ENCODE measurements at regions not wholly inside any gene's neighbourhood (a gene's known extent, or its start where the extent isn't known, plus 50 kb on each side); places are given as distances from the start of the nearest gene placed in this dataset.

GRCh38 chr4:18815081-18815778, 793.7 kb upstream of the LCORL start:
- TF ChIP-seq TAF1 (IDR thresholded peaks at IDR 0.05; ENCODE audit: borderline replicate concordance, insufficient read depth, low read length) (no peak), POLR2AphosphoS5 (IDR thresholded peaks at IDR 0.05; ENCODE audit: low read depth, low read length) (no peak), FOXP2 (optimal IDR thresholded peaks at IDR 0.05; ENCODE audit: borderline replicate concordance, extremely low read depth, extremely low read length, insufficient read depth) (no peak), SIN3A (IDR thresholded peaks at IDR 0.05; ENCODE audit: borderline replicate concordance, insufficient read depth, low read length) (no peak), REST (IDR thresholded peaks at IDR 0.05; ENCODE audit: insufficient read depth in 1 of 2, low read depth in 2 of 2, low read length in 2 of 2) (no peak)

GRCh38 chr4:18813771-18814170, 792.2 kb upstream of the LCORL start:
- TF ChIP-seq REST (IDR thresholded peaks at IDR 0.05; ENCODE audit: insufficient read depth in 1 of 2, low read depth in 2 of 2, low read length in 2 of 2) (no peak), SIN3A (IDR thresholded peaks at IDR 0.05; ENCODE audit: borderline replicate concordance, insufficient read depth, low read length) (no peak), TAF1 (IDR thresholded peaks at IDR 0.05; ENCODE audit: borderline replicate concordance, insufficient read depth, low read length) (no peak), FOXP2 (optimal IDR thresholded peaks at IDR 0.05; ENCODE audit: borderline replicate concordance, extremely low read depth, extremely low read length, insufficient read depth) (no peak), POLR2AphosphoS5 (IDR thresholded peaks at IDR 0.05; ENCODE audit: low read depth, low read length) (no peak)

- TF ChIP-seq TAF1 (IDR thresholded peaks at IDR 0.05; ENCODE audit: borderline replicate concordance, insufficient read depth, low read length): no peak
- no peak for TF ChIP-seq POLR2AphosphoS5 (IDR thresholded peaks at IDR 0.05; ENCODE audit: low read depth, low read length)
- no peak for TF ChIP-seq SIN3A (IDR thresholded peaks at IDR 0.05; ENCODE audit: borderline replicate concordance, insufficient read depth, low read length)
These were observed 791.5 kb upstream of the LCORL start for GRCh38 chr4:18813055-18813454.

- TF ChIP-seq POLR2AphosphoS5 (IDR thresholded peaks at IDR 0.05; ENCODE audit: low read depth, low read length): no peak
- no peak for TF ChIP-seq FOXP2 (optimal IDR thresholded peaks at IDR 0.05; ENCODE audit: borderline replicate concordance, extremely low read depth, extremely low read length, insufficient read depth)
- TF ChIP-seq TAF1 (IDR thresholded peaks at IDR 0.05; ENCODE audit: borderline replicate concordance, insufficient read depth, low read length): no peak
- TF ChIP-seq SIN3A (IDR thresholded peaks at IDR 0.05; ENCODE audit: borderline replicate concordance, insufficient read depth, low read length): no peak
- TF ChIP-seq REST (IDR thresholded peaks at IDR 0.05; ENCODE audit: insufficient read depth in 1 of 2, low read depth in 2 of 2, low read length in 2 of 2): no peak
These were observed 782.2 kb upstream of the LCORL start for GRCh38 chr4:18803781-18804180.

GRCh38 chr4:18798123-18798522, 776.6 kb upstream of the LCORL start:
- TF ChIP-seq POLR2AphosphoS5 (IDR thresholded peaks at IDR 0.05; ENCODE audit: low read depth, low read length) (no peak), FOXP2 (optimal IDR thresholded peaks at IDR 0.05; ENCODE audit: borderline replicate concordance, extremely low read depth, extremely low read length, insufficient read depth) (no peak), REST (IDR thresholded peaks at IDR 0.05; ENCODE audit: insufficient read depth in 1 of 2, low read depth in 2 of 2, low read length in 2 of 2) (no peak), TAF1 (IDR thresholded peaks at IDR 0.05; ENCODE audit: borderline replicate concordance, insufficient read depth, low read length) (no peak), SIN3A (IDR thresholded peaks at IDR 0.05; ENCODE audit: borderline replicate concordance, insufficient read depth, low read length) (no peak)

All from PFSK-1 (cell line).